T-helper 1 cell treated with Interleukin-12 subunit alpha and Interleukin-12 subunit beta and Interleukin-4 antibody, amounts not matched to agents 30 μg/mL and 1 μg/mL, for 36 hours (primary cell): ENCODE measurements at regions not wholly inside any gene's neighbourhood (a gene's known extent, or its start where the extent isn't known, plus 50 kb on each side); places are given as distances from the start of the nearest gene placed in this dataset.

Experiments
- H3K27ac Mint-ChIP-seq: one replicate; pipeline ENCODE4 v1.8.0; 2021; ENCODE audit warnings: mild to moderate bottlenecking, mixed read lengths
- H3K27me3 Mint-ChIP-seq: one replicate; pipeline ENCODE4 v1.8.0; 2021; ENCODE audit warnings: low read depth, mixed read lengths
- H3K36me3 Mint-ChIP-seq: one replicate; pipeline ENCODE4 v1.8.0; 2021; ENCODE audit warnings: low read depth, mixed read lengths
- H3K4me1 Mint-ChIP-seq: one replicate; pipeline ENCODE4 v1.8.0; 2021; ENCODE audit warnings: low read depth, mixed read lengths
- H3K4me3 Mint-ChIP-seq: one replicate; pipeline ENCODE4 v1.8.0; 2021; ENCODE audit warnings: mild to moderate bottlenecking, moderate library complexity, mixed read lengths
- H3K9me3 Mint-ChIP-seq: one replicate; pipeline ENCODE4 v1.8.0; 2021; ENCODE audit warnings: mixed read lengths

GRCh38 chr9:89815903-89816573 is 211.2 kb downstream of the GADD45G start:
- Mint-ChIP-seq H3K4me3 (no peak overlapping the region), H3K9me3 (no peaks in the 10 kb centered on the region), H3K27ac (no peak overlapping the region), H3K27me3 (peaks cover 23% of the 10 kb centered on the region), H3K36me3 (peaks cover 1% of the 10 kb centered on the region), H3K4me1 (peaks cover 34% of the 10 kb centered on the region)

- peaks cover 1% of the 10 kb centered on the region for H3K36me3 Mint-ChIP-seq
- peaks cover 34% of the 10 kb centered on the region for H3K4me1 Mint-ChIP-seq
- no peak overlapping the region for H3K4me3 Mint-ChIP-seq
- peaks cover 19% of the 10 kb centered on the region for H3K27me3 Mint-ChIP-seq
- H3K9me3 Mint-ChIP-seq = no peaks in the 10 kb centered on the region
- no peak overlapping the region for H3K27ac Mint-ChIP-seq
Measured at GRCh38 chr9:89817151-89817950, 212.5 kb downstream of the GADD45G start.

GRCh38 chr9:89820337-89820736 is 215.5 kb downstream of the GADD45G start:
- H3K36me3 Mint-ChIP-seq = peaks cover 1% of the 10 kb centered on the region
- peaks cover 8% of the 10 kb centered on the region for H3K9me3 Mint-ChIP-seq
- peaks cover 17% of the 10 kb centered on the region for H3K4me1 Mint-ChIP-seq
- H3K4me3 Mint-ChIP-seq = no peak overlapping the region
- peaks cover 19% of the 10 kb centered on the region for H3K27me3 Mint-ChIP-seq
- no peak overlapping the region for H3K27ac Mint-ChIP-seq

- H3K9me3 Mint-ChIP-seq = peaks cover 8% of the 10 kb centered on the region
- peaks cover 27% of the 10 kb centered on the region for H3K27me3 Mint-ChIP-seq
- H3K36me3 Mint-ChIP-seq = no peaks in the 10 kb centered on the region
- H3K4me1 Mint-ChIP-seq = peaks cover 13% of the 10 kb centered on the region
- no peak overlapping the region for H3K4me3 Mint-ChIP-seq
- no peak overlapping the region for H3K27ac Mint-ChIP-seq
Measured at GRCh38 chr9:89821081-89821480, 216.3 kb downstream of the GADD45G start.

- Mint-ChIP-seq H3K36me3 (no peaks in the 10 kb centered on the region), H3K9me3 (peaks cover 8% of the 10 kb centered on the region), H3K27ac (no peak overlapping the region), H3K4me1 (peaks cover 13% of the 10 kb centered on the region), H3K27me3 (peaks cover 30% of the 10 kb centered on the region), H3K4me3 (no peak overlapping the region)
Measured at GRCh38 chr9:89822996-89823395, 218.2 kb downstream of the GADD45G start.

GRCh38 chr9:89825669-89826068 is 220.9 kb downstream of the GADD45G start:
- peaks cover 20% of the 10 kb centered on the region for H3K9me3 Mint-ChIP-seq

GRCh38 chr9:89826186-89826585 is 221.4 kb downstream of the GADD45G start:
- Mint-ChIP-seq H3K9me3 (peaks cover 24% of the 10 kb centered on the region), H3K4me3 (no peak overlapping the region), H3K27me3 (peaks cover 30% of the 10 kb centered on the region), H3K27ac (no peak overlapping the region), H3K36me3 (peaks cover 5% of the 10 kb centered on the region), H3K4me1 (peaks cover 28% of the 10 kb centered on the region)

More at GRCh38 chr9:89825669-89826068, 220.9 kb downstream of the GADD45G start:
- H3K27me3 Mint-ChIP-seq = peaks cover 28% of the 10 kb centered on the region
- peaks cover 3% of the 10 kb centered on the region for H3K36me3 Mint-ChIP-seq
- peaks cover 28% of the 10 kb centered on the region for H3K4me1 Mint-ChIP-seq
- H3K4me3 Mint-ChIP-seq = no peak overlapping the region
- peak overlapping the region; percentile 19 for H3K27ac Mint-ChIP-seq

- Mint-ChIP-seq H3K36me3 (peaks cover 5% of the 10 kb centered on the region), H3K4me1 (peaks cover 27% of the 10 kb centered on the region), H3K9me3 (peaks cover 16% of the 10 kb centered on the region), H3K27ac (no peak overlapping the region), H3K4me3 (no peak overlapping the region), H3K27me3 (peaks cover 47% of the 10 kb centered on the region)
Measured at GRCh38 chr9:89829346-89829745, 224.5 kb downstream of the GADD45G start.

- peaks cover 33% of the 10 kb centered on the region for H3K27me3 Mint-ChIP-seq
- peaks cover 4% of the 10 kb centered on the region for H3K9me3 Mint-ChIP-seq
- no peak overlapping the region for H3K4me3 Mint-ChIP-seq
- peaks cover 2% of the 10 kb centered on the region for H3K36me3 Mint-ChIP-seq
- no peak overlapping the region for H3K27ac Mint-ChIP-seq
- H3K4me1 Mint-ChIP-seq = peaks cover 3% of the 10 kb centered on the region
Measured at GRCh38 chr9:89835666-89836065, 230.9 kb downstream of the GADD45G start.

GRCh38 chr9:89837162-89837933 is 232.5 kb downstream of the GADD45G start:
- peaks cover 34% of the 10 kb centered on the region for H3K27me3 Mint-ChIP-seq
- H3K27ac Mint-ChIP-seq = no peak overlapping the region
- H3K4me3 Mint-ChIP-seq = no peak overlapping the region
- peaks cover 3% of the 10 kb centered on the region for H3K4me1 Mint-ChIP-seq
- H3K36me3 Mint-ChIP-seq = no peaks in the 10 kb centered on the region
- H3K9me3 Mint-ChIP-seq = no peaks in the 10 kb centered on the region

GRCh38 chr9:89837934-89838310 is 233.1 kb downstream of the GADD45G start:
- no peak overlapping the region for H3K27ac Mint-ChIP-seq
- H3K9me3 Mint-ChIP-seq = no peaks in the 10 kb centered on the region
- peaks cover 35% of the 10 kb centered on the region for H3K27me3 Mint-ChIP-seq

GRCh38 chr9:89838621-89839020 is 233.8 kb downstream of the GADD45G start:
- Mint-ChIP-seq H3K4me1 (peaks cover 3% of the 10 kb centered on the region), H3K4me3 (no peak overlapping the region), H3K27me3 (peaks cover 29% of the 10 kb centered on the region)

More at GRCh38 chr9:89837934-89838310, 233.1 kb downstream of the GADD45G start:
- Mint-ChIP-seq H3K4me1 (peaks cover 3% of the 10 kb centered on the region), H3K4me3 (no peak overlapping the region), H3K36me3 (no peaks in the 10 kb centered on the region)

GRCh38 chr9:89839449-89839848 is 234.6 kb downstream of the GADD45G start:
- Mint-ChIP-seq H3K27ac (no peak overlapping the region), H3K4me3 (no peak overlapping the region), H3K9me3 (no peaks in the 10 kb centered on the region), H3K4me1 (peaks cover 3% of the 10 kb centered on the region), H3K36me3 (no peaks in the 10 kb centered on the region), H3K27me3 (peaks cover 23% of the 10 kb centered on the region)

More at GRCh38 chr9:89838621-89839020, 233.8 kb downstream of the GADD45G start:
- H3K27ac Mint-ChIP-seq = no peak overlapping the region
- H3K9me3 Mint-ChIP-seq = no peaks in the 10 kb centered on the region
- no peaks in the 10 kb centered on the region for H3K36me3 Mint-ChIP-seq

GRCh38 chr9:89839952-89840351 is 235.1 kb downstream of the GADD45G start:
- Mint-ChIP-seq H3K4me3 (no peak overlapping the region), H3K9me3 (no peaks in the 10 kb centered on the region), H3K36me3 (no peaks in the 10 kb centered on the region), H3K4me1 (peaks cover 3% of the 10 kb centered on the region), H3K27ac (no peak overlapping the region), H3K27me3 (peaks cover 18% of the 10 kb centered on the region)
